ENCODE measurements at regions not wholly inside any gene's neighbourhood (a gene's known extent, or its start where the extent isn't known, plus 50 kb on each side); places are given as distances from the start of the nearest gene placed in this dataset.
"Not testable (repeated sequence)": the region's sequence is repeated elsewhere in the genome, so short reads cannot be mapped to it uniquely, and the experiment has no call there.

GRCh38 chrX:152079768-152080167 is 58.6 kb downstream of the MAGEA10 start:
- no peak for DNase-seq (ENCODE audit: low read depth, low spot score)

GRCh38 chrX:152074163-152074562 is 64.2 kb downstream of the MAGEA10 start:
- peak; percentile 5 for DNase-seq (ENCODE audit: low read depth, low spot score)

DNA sequence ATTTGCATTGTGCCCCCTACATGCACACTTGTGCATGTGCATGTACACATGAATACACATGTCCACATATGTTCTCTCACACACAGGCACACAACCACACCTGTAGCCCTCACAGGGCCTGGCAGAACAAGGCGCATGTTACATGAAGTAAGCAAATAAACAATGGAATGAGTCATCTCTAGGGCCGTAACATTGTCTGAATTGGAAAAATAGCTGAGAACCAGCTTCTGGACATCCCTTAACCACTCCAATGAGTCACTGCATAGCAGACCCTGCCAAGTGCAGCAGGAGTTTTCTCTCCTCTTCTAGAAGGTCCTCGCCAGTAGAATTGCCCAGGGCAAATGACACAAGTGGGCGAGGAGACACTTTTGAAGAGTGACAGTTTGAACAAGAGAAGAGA is 66.1 kb downstream of the MAGEA10 start:
- DNase-seq (ENCODE audit: low read depth, low spot score), result peak; percentile 82

DNA sequence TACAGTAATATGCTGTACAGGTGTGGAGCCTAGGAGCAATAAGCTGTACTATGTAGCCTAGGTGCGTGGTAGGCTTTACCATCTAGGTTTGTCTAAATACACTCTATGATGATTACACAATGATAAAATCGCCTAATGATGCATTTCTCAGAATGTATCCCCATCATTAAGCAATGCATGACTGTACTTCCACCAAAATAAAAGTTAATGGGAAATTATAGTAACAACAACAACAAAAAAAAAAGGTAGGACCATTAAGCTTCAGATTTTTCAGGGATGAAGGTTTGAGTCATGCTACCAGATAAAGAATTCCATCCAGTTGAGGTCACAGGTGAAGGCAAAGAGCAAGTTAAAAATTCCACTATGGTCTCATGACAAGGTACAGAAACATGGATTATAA is 68.2 kb downstream of the MAGEA10 start:
- no peak for DNase-seq (ENCODE audit: low read depth, low spot score)

GRCh38 chrX:152061557-152061956 is 76.8 kb downstream of the MAGEA10 start:
- DNase-seq (ENCODE audit: low read depth, low spot score), result no peak

GRCh38 chrX:152061083-152061482 is 77.3 kb downstream of the MAGEA10 start:
- no peak for DNase-seq (ENCODE audit: low read depth, low spot score)

GRCh38 chrX:152050623-152051022 is 76.1 kb upstream of the GABRE start:
- DNase-seq (ENCODE audit: low read depth, low spot score), result not testable (repeated sequence)

- DNase-seq (ENCODE audit: low read depth, low spot score), result no peak
These were observed 69.9 kb upstream of the GABRE start for GRCh38 chrX:152044383-152044782.

- DNase-seq (ENCODE audit: low read depth, low spot score), result no peak
These were observed 64.3 kb upstream of the GABRE start for GRCh38 chrX:152038804-152039203.

DNA sequence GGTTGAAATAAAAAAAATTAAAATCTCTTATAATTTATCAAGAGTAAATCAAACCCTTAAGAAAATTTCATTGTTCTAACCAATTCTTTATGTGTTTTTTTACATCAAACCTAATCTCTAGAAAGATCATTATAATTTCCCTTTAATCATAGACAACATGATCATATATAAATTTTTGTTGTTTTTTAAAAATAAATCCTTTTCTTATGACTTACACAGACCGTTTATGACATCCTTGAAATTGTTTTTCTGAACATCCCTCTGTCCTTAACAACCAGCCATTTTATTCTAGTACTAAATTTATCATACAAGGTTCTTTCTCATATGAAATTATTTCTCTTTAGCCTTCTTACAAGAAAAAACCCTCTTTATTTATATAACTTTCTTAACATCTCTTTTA is 62.7 kb upstream of the GABRE start:
- no peak for DNase-seq (ENCODE audit: low read depth, low spot score)

- not testable (repeated sequence) for DNase-seq (ENCODE audit: low read depth, low spot score)
These were observed 56.9 kb upstream of the GABRE start for GRCh38 chrX:152031346-152031745.

- no peak for DNase-seq (ENCODE audit: low read depth, low spot score)
These were observed 54.1 kb upstream of the GABRE start for GRCh38 chrX:152028579-152028978.

DNA sequence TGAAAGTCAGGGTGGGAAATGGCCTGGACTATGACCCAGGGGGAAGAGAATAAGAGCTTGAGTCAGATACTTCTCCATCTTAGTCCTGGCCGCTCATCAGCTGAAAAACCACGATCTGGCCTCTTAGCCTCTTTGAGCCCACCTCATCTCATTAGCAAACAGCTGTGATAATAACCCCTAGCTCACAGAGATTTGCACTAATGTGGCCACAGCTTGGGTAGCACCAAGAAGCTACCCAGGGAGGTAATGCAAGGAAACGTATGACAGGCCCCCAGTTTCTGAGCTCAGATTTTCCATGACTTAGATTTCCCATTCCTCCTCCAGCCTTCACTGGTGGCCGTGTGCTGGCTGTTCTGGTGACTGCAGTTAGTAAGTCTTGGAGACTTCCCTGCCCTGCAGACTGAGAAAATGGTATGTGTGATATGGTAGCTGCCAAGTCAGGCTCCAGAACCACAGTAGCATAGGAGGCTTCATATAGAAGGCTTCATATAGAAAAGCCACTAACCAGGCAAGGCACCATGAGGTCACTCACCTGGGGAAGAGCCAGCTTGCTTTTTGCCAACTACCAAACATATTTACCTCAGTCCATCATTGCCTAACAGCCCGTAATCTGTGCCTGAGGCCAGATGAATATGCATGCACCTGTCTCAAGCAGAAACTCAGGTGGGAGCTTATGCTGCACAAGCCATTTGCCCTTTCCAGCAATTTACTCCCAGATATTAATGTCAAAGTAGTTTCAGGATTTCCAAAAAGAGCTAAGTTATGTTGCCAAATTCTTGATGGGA is 51.4 kb upstream of the GABRE start:
- peak; percentile 36 for DNase-seq (ENCODE audit: low read depth, low spot score)

GRCh38 chrX:152024710-152025109 is 50.2 kb upstream of the GABRE start:
- peak; percentile 45 for DNase-seq (ENCODE audit: low read depth, low spot score)
